Mucosa of stomach (tissue), 1 donor: ENCODE measurements at regions not wholly inside any gene's neighbourhood (a gene's known extent, or its start where the extent isn't known, plus 50 kb on each side); places are given as distances from the start of the nearest gene placed in this dataset.
"Not testable (repeated sequence)": the region's sequence is repeated elsewhere in the genome, so short reads cannot be mapped to it uniquely, and the experiment has no call there.

Experiments
- H3K27me3 ChIP-seq: one replicate; pipeline ENCODE4 v1.7.0; 2013; ENCODE audit warnings: mild to moderate bottlenecking, low read length; ENCODE audit not compliant: control insufficient read depth, insufficient read depth
- H3K36me3 ChIP-seq: one replicate; pipeline ENCODE4 v1.7.0; 2013; ENCODE audit warnings: low read length; ENCODE audit not compliant: control insufficient read depth, insufficient read depth
- H3K4me1 ChIP-seq: one replicate; pipeline ENCODE4 v1.7.0; 2013; ENCODE audit warnings: mild to moderate bottlenecking, low read length; ENCODE audit not compliant: control insufficient read depth, insufficient read depth
- H3K4me3 ChIP-seq: one replicate; pipeline ENCODE4 v1.7.0; 2013; ENCODE audit warnings: low read length
- H3K9ac ChIP-seq: one replicate; pipeline ENCODE4 v1.7.0; 2013; ENCODE audit warnings: mild to moderate bottlenecking, low read length, moderate library complexity
- H3K9me3 ChIP-seq: one replicate; pipeline ENCODE4 v1.7.0; 2013; ENCODE audit warnings: mild to moderate bottlenecking, low read length, moderate library complexity; ENCODE audit not compliant: control insufficient read depth
- donor health status: Pancreatic carcinoma.

GRCh38 chr3:194957743-194958240 lies 272.1 kb downstream of the FAM43A start:
- no peak overlapping the region for H3K9ac ChIP-seq
- no peak overlapping the region for H3K4me3 ChIP-seq
- no peaks in the 10 kb centered on the region for H3K27me3 ChIP-seq
- H3K4me1 ChIP-seq = peaks cover 13% of the 10 kb centered on the region
- H3K36me3 ChIP-seq = no peaks in the 10 kb centered on the region
- no peaks in the 10 kb centered on the region for H3K9me3 ChIP-seq

GRCh38 chr3:194959217-194959616 lies 273.5 kb downstream of the FAM43A start:
- H3K27me3 ChIP-seq = no peaks in the 10 kb centered on the region
- no peaks in the 10 kb centered on the region for H3K4me1 ChIP-seq
- no peaks in the 10 kb centered on the region for H3K9me3 ChIP-seq
- H3K9ac ChIP-seq = no peak overlapping the region
- no peaks in the 10 kb centered on the region for H3K36me3 ChIP-seq
- H3K4me3 ChIP-seq = no peak overlapping the region

GRCh38 chr3:194959666-194960065 lies 274.0 kb downstream of the FAM43A start:
- not testable (repeated sequence) for H3K4me3 ChIP-seq, H3K4me1 ChIP-seq, H3K36me3 ChIP-seq

GRCh38 chr3:194960446-194961032 lies 274.9 kb downstream of the FAM43A start:
- Histone ChIP-seq H3K9ac (no peak overlapping the region), H3K27me3 (no peaks in the 10 kb centered on the region), H3K4me3 (no peak overlapping the region), H3K36me3 (no peaks in the 10 kb centered on the region), H3K9me3 (no peaks in the 10 kb centered on the region), H3K4me1 (no peaks in the 10 kb centered on the region)

More at GRCh38 chr3:194959666-194960065, 274.0 kb downstream of the FAM43A start:
- H3K9ac ChIP-seq, H3K27me3 ChIP-seq, H3K9me3 ChIP-seq: not testable (repeated sequence)

- H3K36me3 ChIP-seq = no peaks in the 10 kb centered on the region
- H3K4me1 ChIP-seq = no peaks in the 10 kb centered on the region
- H3K9me3 ChIP-seq = no peaks in the 10 kb centered on the region
- no peak overlapping the region for H3K4me3 ChIP-seq
- no peak overlapping the region for H3K9ac ChIP-seq
- no peaks in the 10 kb centered on the region for H3K27me3 ChIP-seq
Observed at GRCh38 chr3:194961149-194961548, 275.5 kb downstream of the FAM43A start.

GRCh38 chr3:194961571-194961970 lies 275.9 kb downstream of the FAM43A start:
- H3K36me3 ChIP-seq = no peaks in the 10 kb centered on the region
- H3K4me3 ChIP-seq = no peak overlapping the region
- no peaks in the 10 kb centered on the region for H3K4me1 ChIP-seq
- H3K9me3 ChIP-seq = no peaks in the 10 kb centered on the region
- no peak overlapping the region for H3K9ac ChIP-seq
- no peaks in the 10 kb centered on the region for H3K27me3 ChIP-seq

- Histone ChIP-seq H3K36me3 (no peaks in the 10 kb centered on the region), H3K9me3 (no peaks in the 10 kb centered on the region), H3K4me3 (no peak overlapping the region), H3K27me3 (no peaks in the 10 kb centered on the region), H3K4me1 (no peaks in the 10 kb centered on the region), H3K9ac (no peak overlapping the region)
Observed at GRCh38 chr3:194962056-194962455, 276.4 kb downstream of the FAM43A start.

- Histone ChIP-seq H3K9ac (no peak overlapping the region), H3K27me3 (no peaks in the 10 kb centered on the region), H3K9me3 (no peaks in the 10 kb centered on the region), H3K4me1 (no peaks in the 10 kb centered on the region), H3K4me3 (no peak overlapping the region), H3K36me3 (no peaks in the 10 kb centered on the region)
Observed at GRCh38 chr3:194964809-194965208, 279.1 kb downstream of the FAM43A start.

- H3K9me3 ChIP-seq = no peaks in the 10 kb centered on the region
- no peaks in the 10 kb centered on the region for H3K36me3 ChIP-seq
- H3K9ac ChIP-seq = no peak overlapping the region
- no peaks in the 10 kb centered on the region for H3K4me1 ChIP-seq
- H3K27me3 ChIP-seq = no peaks in the 10 kb centered on the region
- no peak overlapping the region for H3K4me3 ChIP-seq
Observed at GRCh38 chr3:194967151-194968117, 281.8 kb downstream of the FAM43A start.

GRCh38 chr3:194970066-194970465 lies 284.4 kb downstream of the FAM43A start:
- no peaks in the 10 kb centered on the region for H3K36me3 ChIP-seq
- no peak overlapping the region for H3K9ac ChIP-seq
- H3K4me1 ChIP-seq = no peaks in the 10 kb centered on the region
- no peaks in the 10 kb centered on the region for H3K9me3 ChIP-seq
- no peaks in the 10 kb centered on the region for H3K27me3 ChIP-seq
- no peak overlapping the region for H3K4me3 ChIP-seq

- H3K9ac ChIP-seq = no peak overlapping the region
- no peaks in the 10 kb centered on the region for H3K4me1 ChIP-seq
- H3K27me3 ChIP-seq = no peaks in the 10 kb centered on the region
- no peaks in the 10 kb centered on the region for H3K9me3 ChIP-seq
- H3K36me3 ChIP-seq = no peaks in the 10 kb centered on the region
- H3K4me3 ChIP-seq = no peak overlapping the region
Observed at GRCh38 chr3:194971009-194971408, 285.3 kb downstream of the FAM43A start.

- Histone ChIP-seq H3K36me3 (no peaks in the 10 kb centered on the region), H3K4me1 (no peaks in the 10 kb centered on the region), H3K27me3 (no peaks in the 10 kb centered on the region), H3K4me3 (no peak overlapping the region), H3K9ac (no peak overlapping the region), H3K9me3 (no peaks in the 10 kb centered on the region)
Observed at GRCh38 chr3:194971965-194972364, 286.3 kb downstream of the FAM43A start.
